ENCODE measurements at regions not wholly inside any gene's neighbourhood (a gene's known extent, or its start where the extent isn't known, plus 50 kb on each side); places are given as distances from the start of the nearest gene placed in this dataset.

- no peak for TF ChIP-seq CTCF (IDR thresholded peaks at IDR 0.05; ENCODE audit: low read depth, low read length)
- no peak for DNase-seq (ENCODE audit: low read depth in 2 of 2)
Measured at GRCh38 chr9:105972466-105973204, 278.3 kb downstream of the TMEM38B start.

GRCh38 chr9:105973951-105974351 lies 279.6 kb downstream of the TMEM38B start:
- DNase-seq (ENCODE audit: low read depth in 2 of 2), result peak in 1 of 2 donors; percentile 10
- no peak for TF ChIP-seq CTCF (IDR thresholded peaks at IDR 0.05; ENCODE audit: low read depth, low read length)

More at GRCh38 chr9:105972466-105973204, 278.3 kb downstream of the TMEM38B start:
- H3K4me3 ChIP-seq (replicated peaks in 1 of 2; ENCODE audit: low read depth in 2 of 2, low read length in 2 of 2), result no peak overlapping the region

GRCh38 chr9:105975886-105976645 lies 281.7 kb downstream of the TMEM38B start:
- DNase-seq (ENCODE audit: low read depth in 2 of 2), result peak in 1 of 2 donors; percentile 1
- no peak overlapping the region for H3K4me3 ChIP-seq (replicated peaks in 1 of 2; ENCODE audit: low read depth in 2 of 2, low read length in 2 of 2)
- no peak for TF ChIP-seq CTCF (IDR thresholded peaks at IDR 0.05; ENCODE audit: low read depth, low read length)

More at GRCh38 chr9:105973951-105974351, 279.6 kb downstream of the TMEM38B start:
- H3K4me3 ChIP-seq (replicated peaks in 1 of 2; ENCODE audit: low read depth in 2 of 2, low read length in 2 of 2), result no peak overlapping the region

- DNase-seq (ENCODE audit: low read depth in 2 of 2), result no peak
- no peak for TF ChIP-seq CTCF (IDR thresholded peaks at IDR 0.05; ENCODE audit: low read depth, low read length)
- H3K4me3 ChIP-seq (replicated peaks in 1 of 2; ENCODE audit: low read depth in 2 of 2, low read length in 2 of 2), result no peak overlapping the region
Measured at GRCh38 chr9:105978336-105978735, 284.0 kb downstream of the TMEM38B start.

GRCh38 chr9:105978826-105979225 lies 284.5 kb downstream of the TMEM38B start:
- no peak overlapping the region for H3K4me3 ChIP-seq (replicated peaks in 1 of 2; ENCODE audit: low read depth in 2 of 2, low read length in 2 of 2)
- DNase-seq (ENCODE audit: low read depth in 2 of 2), result no peak
- no peak for TF ChIP-seq CTCF (IDR thresholded peaks at IDR 0.05; ENCODE audit: low read depth, low read length)

GRCh38 chr9:105979290-105979689 lies 284.9 kb downstream of the TMEM38B start:
- no peak overlapping the region for H3K4me3 ChIP-seq (replicated peaks in 1 of 2; ENCODE audit: low read depth in 2 of 2, low read length in 2 of 2)
- no peak for DNase-seq (ENCODE audit: low read depth in 2 of 2)
- TF ChIP-seq CTCF (IDR thresholded peaks at IDR 0.05; ENCODE audit: low read depth, low read length), result no peak

Measured in cardiac fibroblast (primary cell).